Heart left ventricle (tissue), 13 donors: ENCODE measurements at regions not wholly inside any gene's neighbourhood (a gene's known extent, or its start where the extent isn't known, plus 50 kb on each side); places are given as distances from the start of the nearest gene placed in this dataset.

Experiments
- CTCF ChIP-seq, 12 donors: fragments of 200-600 bp; sonication (generic) in 4 of 12; IDR thresholded peaks; one replicate each; pipeline versions ENCODE4 v1.5.0 to v1.8.0; 2018 to 2022; ENCODE audit warnings: antibody characterized with exemption in 12 of 12, mild to moderate bottlenecking in 5 of 12
- POLR2A ChIP-seq, 2 donors: fragments of 450-650 bp; IDR thresholded peaks; one replicate each; pipeline ENCODE4 v1.6.1; 2017; ENCODE audit warnings: antibody characterized with exemption in 2 of 2, mild to moderate bottlenecking in 2 of 2, moderate library complexity in 2 of 2
- donor health status: ischemic (EF 13 %, LVEDD 7.1; RV severe dilation, severe dysfunction).
- donor health status: DM: no; HTN: yes; CAD: no.
- donor health status: DM: no; HTN: no; CAD: no.
- donor health status: ischemic (EF 25% LVEDD 6.9; RV normal size, moderate dysfunction).
- donor health status: ischemic (EF 25% LVEDD 5.7; RV mildly dilated, moderate dysfunction).
- donor health status: ischemic (EF 35%, LVEDD 5.7; RV mildly dilated, moderate dysfunction).
- donor health status: nonischemic (EF 11% LVEDD 7.7; RV severe dilation, severe dysfunction).
- donor health status: DM: yes; HTN: yes; CAD: no.
- donor health status: PGD.
- donor health status: ischemic (EF 29% LVEDD 5.4; RV normal size, mild dysfunction).
- donor health status: nonischemic (EF 23%, LVEDD 6.1; RV moderate dilation, normal function).

GRCh38 chr2:198327526-198327925 is 523.1 kb downstream of the PLCL1 start:
- TF ChIP-seq POLR2A (IDR thresholded peaks at IDR 0.05) (no peak), CTCF (IDR thresholded peaks at IDR 0.05) (no peak)
